SU-DHL-6 (cell line): ENCODE measurements at regions not wholly inside any gene's neighbourhood (a gene's known extent, or its start where the extent isn't known, plus 50 kb on each side); places are given as distances from the start of the nearest gene placed in this dataset.

Experiments used
- H2AFZ ChIP-seq: fragments of 200-600 bp; sonication (generic); 2 replicates; pipeline ENCODE4 v1.6.1; 2014; ENCODE audit warnings: low read depth, mild to moderate bottlenecking, moderate library complexity, mixed read lengths, antibody characterized with exemption, low read length; ENCODE audit not compliant: severe bottlenecking
- H3F3A ChIP-seq: fragments of 200-600 bp; shearing (Covaris generic); 2 replicates; pipeline ENCODE4 v1.6.0; 2016; ENCODE audit warnings: antibody characterized with exemption, mild to moderate bottlenecking; ENCODE audit not compliant: insufficient read depth
- H3K27ac ChIP-seq: fragments of 200-600 bp; sonication (generic); 2 replicates; pipeline ENCODE4 v1.5.1; 2016; ENCODE audit warnings: low read depth, mild to moderate bottlenecking, low read length, moderate library complexity, mixed read lengths
- H3K27me3 ChIP-seq: fragments of 200-600 bp; sonication (generic), shearing (Covaris generic); 2 replicates; pipeline ENCODE4 v1.6.0; 2014; ENCODE audit warnings: mild to moderate bottlenecking, low read length
- H3K36me3 ChIP-seq: fragments of 200-600 bp; sonication (generic); 2 replicates; pipeline ENCODE4 v1.6.1; 2014; ENCODE audit warnings: mild to moderate bottlenecking, low read length, mixed read lengths
- H3K4me2 ChIP-seq: fragments of 300-600, 200-600 bp; shearing (Covaris generic), sonication (generic); 2 replicates; pipeline ENCODE4 v1.6.0; 2014; ENCODE audit warnings: low read length, low read depth, mild to moderate bottlenecking; ENCODE audit not compliant: poor library complexity, severe bottlenecking
- H3K4me3 ChIP-seq: fragments of 200-600 bp; sonication (generic); 2 replicates; pipeline ENCODE4 v1.5.1; 2014; ENCODE audit warnings: antibody characterized with exemption, low read length, mild to moderate bottlenecking, mixed read lengths; ENCODE audit not compliant: insufficient read depth, poor library complexity, severe bottlenecking
- H3K79me2 ChIP-seq: fragments of 200-600 bp; sonication (generic); 2 replicates; pipeline ENCODE4 v1.6.1; 2014; ENCODE audit warnings: mild to moderate bottlenecking, low read length, moderate library complexity; ENCODE audit not compliant: insufficient read depth
- H3K9ac ChIP-seq: fragments of 200-600 bp; sonication (generic); 2 replicates; pipeline ENCODE4 v1.7.0; 2014; ENCODE audit warnings: mild to moderate bottlenecking, low read length
- H3K9me2 ChIP-seq: fragments of 200-600 bp; sonication (generic); replicated peaks from 2 replicates; pipeline ENCODE4 v1.6.1; 2014; ENCODE audit warnings: low read length; ENCODE audit not compliant: insufficient read depth
- H3K9me3 ChIP-seq: fragments of 200-600 bp; sonication (generic); 2 replicates; pipeline ENCODE4 v1.6.1; 2014; ENCODE audit warnings: low read length, mixed read lengths; ENCODE audit not compliant: insufficient read depth
- H4K20me1 ChIP-seq: fragments of 200-600 bp; sonication (generic); 2 replicates; pipeline ENCODE4 v1.6.1; 2014; ENCODE audit warnings: low read depth, mild to moderate bottlenecking, antibody characterized with exemption, low read length, moderate library complexity, mixed read lengths
- EZH2phosphoT487 ChIP-seq: fragments of 200-600 bp; sonication (generic), shearing (Covaris generic); conservative IDR thresholded peaks from 2 replicates; pipeline ENCODE4 v1.6.1; 2018; ENCODE audit warnings: mild to moderate bottlenecking, antibody characterized with exemption, low read length, moderate library complexity, mixed read lengths
- TF ChIP-seq, protein P1 (sequence below): fragments of 200-600 bp; sonication (generic); IDR thresholded peaks from one replicate; pipeline ENCODE4 v1.5.1; 2017; ENCODE audit warnings: antibody characterized with exemption, mild to moderate bottlenecking, low read length, moderate library complexity; ENCODE audit not compliant: insufficient read depth, poor library complexity, severe bottlenecking

DNA sequence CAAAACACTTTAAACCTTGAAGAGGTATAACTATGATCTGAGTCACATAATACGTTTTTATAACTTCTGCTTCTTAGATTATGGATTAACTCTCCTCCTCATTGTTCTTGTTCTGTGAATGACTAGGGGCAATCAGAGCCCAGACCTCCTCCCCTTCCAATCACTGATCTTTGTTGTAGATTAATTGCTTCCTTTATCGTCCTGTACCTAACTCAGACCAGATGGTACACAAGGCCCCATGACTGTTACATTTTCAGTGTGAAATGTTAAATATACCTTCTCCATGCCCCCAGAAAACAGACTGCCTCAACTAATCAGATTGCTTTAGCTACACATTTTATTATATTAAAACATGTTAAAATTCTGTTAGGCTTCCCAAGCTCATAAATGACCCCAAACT, 211.7 kb downstream of the RNF152 start:
- TF ChIP-seq EZH2phosphoT487 = no peak
- H3K9me3 ChIP-seq = peaks cover 7% of the 10 kb centered on the region; the same call in 1 of the 2 replicates
- no peaks in the 10 kb centered on the region for H3F3A ChIP-seq
- no peak overlapping the region for H2AFZ ChIP-seq
- no peak overlapping the region for H3K4me2 ChIP-seq
- H3K27ac ChIP-seq = no peak overlapping the region
- no peaks in the 10 kb centered on the region; the same call in 1 of the 2 replicates for H3K36me3 ChIP-seq
- H3K4me3 ChIP-seq = no peak overlapping the region
- H3K27me3 ChIP-seq = no peaks in the 10 kb centered on the region
- no peak overlapping the region for H3K9ac ChIP-seq
- no peaks in the 10 kb centered on the region for H4K20me1 ChIP-seq
- no peaks in the 10 kb centered on the region for H3K79me2 ChIP-seq
- no peaks in the 10 kb centered on the region for H3K9me2 ChIP-seq

- TF ChIP-seq EZH2phosphoT487 = no peak
- TF ChIP-seq, protein P1, sequence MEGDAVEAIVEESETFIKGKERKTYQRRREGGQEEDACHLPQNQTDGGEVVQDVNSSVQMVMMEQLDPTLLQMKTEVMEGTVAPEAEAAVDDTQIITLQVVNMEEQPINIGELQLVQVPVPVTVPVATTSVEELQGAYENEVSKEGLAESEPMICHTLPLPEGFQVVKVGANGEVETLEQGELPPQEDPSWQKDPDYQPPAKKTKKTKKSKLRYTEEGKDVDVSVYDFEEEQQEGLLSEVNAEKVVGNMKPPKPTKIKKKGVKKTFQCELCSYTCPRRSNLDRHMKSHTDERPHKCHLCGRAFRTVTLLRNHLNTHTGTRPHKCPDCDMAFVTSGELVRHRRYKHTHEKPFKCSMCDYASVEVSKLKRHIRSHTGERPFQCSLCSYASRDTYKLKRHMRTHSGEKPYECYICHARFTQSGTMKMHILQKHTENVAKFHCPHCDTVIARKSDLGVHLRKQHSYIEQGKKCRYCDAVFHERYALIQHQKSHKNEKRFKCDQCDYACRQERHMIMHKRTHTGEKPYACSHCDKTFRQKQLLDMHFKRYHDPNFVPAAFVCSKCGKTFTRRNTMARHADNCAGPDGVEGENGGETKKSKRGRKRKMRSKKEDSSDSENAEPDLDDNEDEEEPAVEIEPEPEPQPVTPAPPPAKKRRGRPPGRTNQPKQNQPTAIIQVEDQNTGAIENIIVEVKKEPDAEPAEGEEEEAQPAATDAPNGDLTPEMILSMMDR = no peak
Observed at GRCh38 chr18:61679836-61680235, 213.0 kb downstream of the RNF152 start.

DNA sequence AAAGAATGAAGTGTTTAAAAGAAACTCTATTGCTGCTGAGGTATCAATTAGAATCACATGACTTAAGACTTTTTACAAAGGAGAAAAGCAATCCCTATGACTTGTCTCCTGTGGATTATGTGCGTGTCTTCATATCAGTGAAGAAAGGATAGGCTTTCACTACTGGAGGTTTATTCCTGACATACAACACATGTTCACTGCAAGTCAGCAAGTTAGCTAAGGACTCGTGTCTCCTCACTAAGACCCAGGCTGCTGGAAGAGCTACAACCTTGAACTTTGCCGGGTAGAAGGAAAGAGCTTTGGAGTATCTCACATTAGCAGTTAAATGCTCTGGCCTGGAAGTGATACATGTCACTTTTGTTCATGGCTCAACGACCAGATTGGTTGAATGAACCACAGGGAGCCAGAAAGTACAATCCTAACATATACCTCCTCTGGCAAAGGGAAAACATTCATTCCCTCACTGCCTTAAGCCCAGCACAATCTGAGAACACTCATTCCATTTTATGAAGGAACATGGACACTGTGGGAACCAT, 215.3 kb downstream of the RNF152 start:
- no peak overlapping the region for H3K4me3 ChIP-seq
- no peak overlapping the region for H3K4me2 ChIP-seq
- H2AFZ ChIP-seq = no peak overlapping the region
- peaks cover 7% of the 10 kb centered on the region; the same call in 1 of the 2 replicates for H3K9me3 ChIP-seq
- H3F3A ChIP-seq = no peaks in the 10 kb centered on the region
- no peaks in the 10 kb centered on the region; the same call in 1 of the 2 replicates for H3K36me3 ChIP-seq
- no peaks in the 10 kb centered on the region for H3K27me3 ChIP-seq
- H3K9ac ChIP-seq = no peak overlapping the region
- H4K20me1 ChIP-seq = no peaks in the 10 kb centered on the region
- H3K79me2 ChIP-seq = no peaks in the 10 kb centered on the region
- H3K27ac ChIP-seq = no peak overlapping the region
- TF ChIP-seq, protein P1 = no peak
- TF ChIP-seq EZH2phosphoT487 = no peak
- H3K9me2 ChIP-seq = no peaks in the 10 kb centered on the region

More at GRCh38 chr18:61679836-61680235, 213.0 kb downstream of the RNF152 start:
- H4K20me1 ChIP-seq = no peaks in the 10 kb centered on the region
- H3K9me3 ChIP-seq = peaks cover 7% of the 10 kb centered on the region; the same call in 1 of the 2 replicates
- H3K79me2 ChIP-seq = no peaks in the 10 kb centered on the region
- H3K27me3 ChIP-seq = no peaks in the 10 kb centered on the region
- H2AFZ ChIP-seq = no peak overlapping the region
- no peaks in the 10 kb centered on the region; the same call in 1 of the 2 replicates for H3K36me3 ChIP-seq
- no peak overlapping the region for H3K27ac ChIP-seq
- H3K9ac ChIP-seq = no peak overlapping the region
- no peaks in the 10 kb centered on the region for H3K9me2 ChIP-seq
- no peak overlapping the region for H3K4me2 ChIP-seq
- H3F3A ChIP-seq = no peaks in the 10 kb centered on the region
- H3K4me3 ChIP-seq = no peak overlapping the region

- H3K36me3 ChIP-seq = no peaks in the 10 kb centered on the region; the same call in 1 of the 2 replicates
- no peak for TF ChIP-seq EZH2phosphoT487
- TF ChIP-seq, protein P1 = no peak
- no peaks in the 10 kb centered on the region for H3F3A ChIP-seq
- no peak overlapping the region for H2AFZ ChIP-seq
- H3K4me3 ChIP-seq = no peak overlapping the region
- H3K9ac ChIP-seq = no peak overlapping the region
- H3K79me2 ChIP-seq = no peaks in the 10 kb centered on the region
- H3K9me2 ChIP-seq = no peaks in the 10 kb centered on the region
- H4K20me1 ChIP-seq = no peaks in the 10 kb centered on the region
- no peak overlapping the region for H3K4me2 ChIP-seq
- H3K27me3 ChIP-seq = no peaks in the 10 kb centered on the region
- H3K9me3 ChIP-seq = peaks cover 7% of the 10 kb centered on the region; the same call in 1 of the 2 replicates
- H3K27ac ChIP-seq = no peak overlapping the region
Observed at GRCh38 chr18:61676773-61677434, 215.9 kb downstream of the RNF152 start.
